ENCODE measurements at regions not wholly inside any gene's neighbourhood (a gene's known extent, or its start where the extent isn't known, plus 50 kb on each side); places are given as distances from the start of the nearest gene placed in this dataset.
"Not testable (repeated sequence)": the region's sequence is repeated elsewhere in the genome, so short reads cannot be mapped to it uniquely, and the experiment has no call there.

- not testable (repeated sequence) for H3K4me3 ChIP-seq (ENCODE audit: insufficient read depth, low read depth, low read length); H3K27me3 ChIP-seq (ENCODE audit: control insufficient read depth, insufficient read depth, low read length); H3K36me3 ChIP-seq (replicated peaks; ENCODE audit: control insufficient read depth, insufficient read depth, low read length); DNase-seq
Measured at GRCh38 chr20:19064788-19065187, 147.7 kb upstream of the SLC24A3 start.

DNA sequence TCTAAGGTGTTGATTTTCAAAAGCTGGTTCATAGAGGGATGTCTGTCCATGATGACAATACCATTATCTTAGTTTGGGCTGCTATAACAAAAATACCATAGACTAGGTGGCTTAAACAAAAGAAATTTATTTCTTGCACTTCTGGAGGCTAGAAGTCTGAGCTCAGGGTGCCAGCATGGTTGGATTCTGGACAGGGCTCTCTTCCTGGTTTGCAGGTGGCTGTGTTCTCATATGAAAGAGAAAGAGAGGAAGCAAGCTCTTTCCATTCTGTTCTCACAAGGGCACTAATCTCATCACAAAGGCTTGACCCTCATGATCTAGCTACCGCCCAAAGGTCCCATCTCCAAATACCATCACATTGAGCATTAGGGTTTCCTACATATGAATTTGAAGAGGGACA is 144.5 kb upstream of the SLC24A3 start:
- H3K36me3 ChIP-seq (replicated peaks; ENCODE audit: control insufficient read depth, insufficient read depth, low read length), result no peaks in the 10 kb centered on the region
- H3K27me3 ChIP-seq (ENCODE audit: control insufficient read depth, insufficient read depth, low read length), result no peaks in the 10 kb centered on the region
- no peak for DNase-seq
- H3K4me3 ChIP-seq (ENCODE audit: insufficient read depth, low read depth, low read length), result no peak overlapping the region

DNA sequence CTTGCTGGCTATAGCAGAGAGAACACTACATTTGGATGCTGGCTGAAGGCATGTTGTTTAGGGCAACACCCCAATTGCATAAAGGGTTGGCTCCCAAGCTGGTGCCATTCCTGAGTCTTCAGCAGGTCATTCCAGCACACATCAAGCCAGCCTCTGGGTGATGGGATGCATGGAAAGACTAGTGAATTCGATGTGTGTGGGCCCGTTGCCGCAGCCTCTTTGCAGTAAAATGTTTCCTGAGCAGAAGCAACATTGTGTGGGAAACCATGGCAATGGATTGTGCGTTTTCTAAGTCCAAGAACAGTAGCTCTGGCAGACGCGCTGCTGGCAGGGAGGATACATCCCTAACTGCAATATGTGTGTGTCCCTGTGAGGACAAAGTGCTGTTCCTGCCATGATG is 142.4 kb upstream of the SLC24A3 start:
- no peak overlapping the region for H3K4me3 ChIP-seq (ENCODE audit: insufficient read depth, low read depth, low read length)
- no peak for DNase-seq
- H3K36me3 ChIP-seq (replicated peaks; ENCODE audit: control insufficient read depth, insufficient read depth, low read length), result no peaks in the 10 kb centered on the region
- H3K27me3 ChIP-seq (ENCODE audit: control insufficient read depth, insufficient read depth, low read length), result no peaks in the 10 kb centered on the region

DNA sequence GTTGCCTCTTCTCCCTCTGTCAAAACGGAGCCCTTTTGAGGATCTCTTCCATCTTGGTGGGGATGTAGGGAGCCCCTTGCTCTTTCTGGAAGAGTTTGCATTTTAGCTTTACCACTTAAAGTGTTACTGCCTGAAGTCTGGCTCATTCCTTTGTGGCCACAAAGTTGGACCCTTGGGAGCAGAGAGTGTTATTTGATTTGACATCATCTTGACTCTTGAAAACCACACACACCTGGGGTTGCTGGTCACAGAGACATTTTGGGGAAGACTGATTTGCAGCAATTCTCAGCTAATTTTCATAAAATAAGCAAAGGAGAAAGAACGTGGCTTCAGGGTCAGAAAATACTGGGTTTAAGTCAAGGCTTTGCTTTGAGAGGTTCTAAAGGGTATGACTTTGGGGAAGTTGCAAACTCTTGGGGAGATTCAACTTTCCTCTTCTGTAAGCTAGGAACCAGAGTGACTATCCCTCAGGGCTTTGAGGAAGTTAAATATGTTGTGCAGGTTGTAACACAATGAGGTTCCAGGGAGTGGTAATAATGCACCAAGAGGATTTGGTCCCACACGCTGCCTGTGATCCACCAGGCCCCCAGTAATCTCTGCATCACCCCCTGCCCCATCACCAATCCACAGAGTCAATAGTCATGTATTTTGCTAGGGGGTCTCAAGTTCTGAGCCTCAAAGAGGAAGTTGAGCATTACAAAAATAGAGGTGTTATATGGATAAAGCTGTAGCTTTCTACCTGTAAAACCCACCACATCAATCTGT is 141.6 kb upstream of the SLC24A3 start:
- no peaks in the 10 kb centered on the region for H3K27me3 ChIP-seq (ENCODE audit: control insufficient read depth, insufficient read depth, low read length)
- no peak overlapping the region for H3K4me3 ChIP-seq (ENCODE audit: insufficient read depth, low read depth, low read length)
- DNase-seq, result no peak
- H3K36me3 ChIP-seq (replicated peaks; ENCODE audit: control insufficient read depth, insufficient read depth, low read length), result no peaks in the 10 kb centered on the region

DNA sequence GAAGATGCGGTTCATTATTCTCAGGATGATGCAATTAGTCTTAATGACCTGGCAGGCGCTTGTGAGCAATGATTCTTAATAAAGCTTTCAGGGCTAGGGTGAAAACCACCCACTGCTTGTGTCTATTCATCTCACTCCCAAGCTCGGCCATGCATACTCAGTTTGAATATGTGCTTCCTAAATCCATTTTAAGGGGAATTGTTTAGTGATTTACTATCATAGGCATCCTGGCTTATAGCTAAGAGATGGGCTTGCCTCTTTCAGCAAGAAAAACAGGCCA is 141.1 kb upstream of the SLC24A3 start:
- H3K4me3 ChIP-seq (ENCODE audit: insufficient read depth, low read depth, low read length), result no peak overlapping the region
- DNase-seq, result no peak
- no peaks in the 10 kb centered on the region for H3K36me3 ChIP-seq (replicated peaks; ENCODE audit: control insufficient read depth, insufficient read depth, low read length)
- H3K27me3 ChIP-seq (ENCODE audit: control insufficient read depth, insufficient read depth, low read length), result no peaks in the 10 kb centered on the region

DNA sequence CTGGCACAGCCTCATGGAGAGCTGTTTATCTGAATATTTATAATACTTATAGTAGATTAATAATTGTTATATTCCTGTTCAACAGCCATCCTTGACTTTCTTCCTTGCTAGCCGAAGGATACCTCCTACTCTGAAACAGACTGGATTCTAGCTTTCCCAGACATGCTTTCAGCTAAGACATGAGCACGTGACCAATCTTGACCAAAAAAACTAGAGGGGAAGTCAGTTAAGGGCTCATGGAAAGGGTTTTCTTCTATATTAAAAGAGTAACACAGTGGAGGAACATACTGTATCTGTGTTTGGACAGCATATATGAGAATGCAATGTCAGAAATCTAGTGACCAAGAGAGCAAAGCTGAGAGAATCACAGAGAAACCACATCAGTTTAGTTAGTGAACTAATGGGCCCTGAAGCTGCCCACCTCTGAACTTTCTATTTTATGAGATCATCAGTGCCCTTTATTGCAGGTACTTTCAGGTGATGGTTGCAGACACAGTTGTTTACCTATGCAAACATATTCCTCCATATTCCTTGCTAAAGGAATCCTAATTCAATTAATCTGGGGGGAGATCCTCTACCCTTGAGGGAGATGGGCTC is 140.4 kb upstream of the SLC24A3 start:
- no peak overlapping the region for H3K4me3 ChIP-seq (ENCODE audit: insufficient read depth, low read depth, low read length)
- no peak for DNase-seq
- H3K27me3 ChIP-seq (ENCODE audit: control insufficient read depth, insufficient read depth, low read length), result no peaks in the 10 kb centered on the region
- H3K36me3 ChIP-seq (replicated peaks; ENCODE audit: control insufficient read depth, insufficient read depth, low read length), result no peaks in the 10 kb centered on the region

- H3K36me3 ChIP-seq (replicated peaks; ENCODE audit: control insufficient read depth, insufficient read depth, low read length), result no peaks in the 10 kb centered on the region
- no peak for DNase-seq
- no peaks in the 10 kb centered on the region for H3K27me3 ChIP-seq (ENCODE audit: control insufficient read depth, insufficient read depth, low read length)
- H3K4me3 ChIP-seq (ENCODE audit: insufficient read depth, low read depth, low read length), result no peak overlapping the region
Measured at GRCh38 chr20:19072988-19073387, 139.5 kb upstream of the SLC24A3 start.

DNA sequence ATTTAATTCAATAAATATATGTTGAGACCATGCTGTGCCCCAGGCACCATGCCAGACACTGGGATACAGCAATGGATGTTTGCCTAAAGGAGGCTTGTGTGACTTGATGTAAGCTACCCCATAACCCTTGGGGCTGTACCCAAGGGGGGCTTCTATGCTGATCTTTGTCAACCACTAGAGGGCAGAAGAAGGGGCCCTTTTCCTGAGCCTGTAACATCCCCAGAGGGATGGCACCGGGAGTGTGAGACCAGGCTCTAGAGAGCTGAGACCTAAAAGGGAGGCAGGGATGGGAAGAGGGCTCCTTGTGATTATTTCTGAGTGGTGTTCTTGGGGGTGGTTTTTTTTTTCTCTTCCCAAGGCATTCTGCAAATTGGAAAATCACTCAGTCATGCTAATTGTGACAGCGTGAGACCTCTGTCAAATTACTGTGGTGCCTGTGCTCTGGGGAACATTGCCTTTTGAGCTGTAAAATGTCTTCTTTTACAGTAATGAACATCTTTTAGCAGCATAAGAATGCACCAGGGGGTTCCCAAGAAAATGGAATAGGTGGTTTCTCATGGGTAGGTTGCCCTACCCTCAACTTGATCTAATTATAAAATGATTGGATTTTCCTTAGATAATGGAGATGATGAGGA is 138.7 kb upstream of the SLC24A3 start:
- peak; percentile 82 for DNase-seq
- Histone ChIP-seq H3K4me3 (ENCODE audit: insufficient read depth, low read depth, low read length) (no peak overlapping the region), H3K36me3 (replicated peaks; ENCODE audit: control insufficient read depth, insufficient read depth, low read length) (no peaks in the 10 kb centered on the region), H3K27me3 (ENCODE audit: control insufficient read depth, insufficient read depth, low read length) (no peaks in the 10 kb centered on the region)

- Histone ChIP-seq H3K27me3 (ENCODE audit: control insufficient read depth, insufficient read depth, low read length) (no peaks in the 10 kb centered on the region), H3K36me3 (replicated peaks; ENCODE audit: control insufficient read depth, insufficient read depth, low read length) (no peaks in the 10 kb centered on the region), H3K4me3 (ENCODE audit: insufficient read depth, low read depth, low read length) (no peak overlapping the region)
- DNase-seq, result no peak
Measured at GRCh38 chr20:19074356-19074755, 138.1 kb upstream of the SLC24A3 start.

GRCh38 chr20:19074828-19075516 is 137.5 kb upstream of the SLC24A3 start:
- H3K27me3 ChIP-seq (ENCODE audit: control insufficient read depth, insufficient read depth, low read length), result no peaks in the 10 kb centered on the region
- H3K4me3 ChIP-seq (ENCODE audit: insufficient read depth, low read depth, low read length), result no peak overlapping the region
- DNase-seq, result no peak
- no peaks in the 10 kb centered on the region for H3K36me3 ChIP-seq (replicated peaks; ENCODE audit: control insufficient read depth, insufficient read depth, low read length)

DNA sequence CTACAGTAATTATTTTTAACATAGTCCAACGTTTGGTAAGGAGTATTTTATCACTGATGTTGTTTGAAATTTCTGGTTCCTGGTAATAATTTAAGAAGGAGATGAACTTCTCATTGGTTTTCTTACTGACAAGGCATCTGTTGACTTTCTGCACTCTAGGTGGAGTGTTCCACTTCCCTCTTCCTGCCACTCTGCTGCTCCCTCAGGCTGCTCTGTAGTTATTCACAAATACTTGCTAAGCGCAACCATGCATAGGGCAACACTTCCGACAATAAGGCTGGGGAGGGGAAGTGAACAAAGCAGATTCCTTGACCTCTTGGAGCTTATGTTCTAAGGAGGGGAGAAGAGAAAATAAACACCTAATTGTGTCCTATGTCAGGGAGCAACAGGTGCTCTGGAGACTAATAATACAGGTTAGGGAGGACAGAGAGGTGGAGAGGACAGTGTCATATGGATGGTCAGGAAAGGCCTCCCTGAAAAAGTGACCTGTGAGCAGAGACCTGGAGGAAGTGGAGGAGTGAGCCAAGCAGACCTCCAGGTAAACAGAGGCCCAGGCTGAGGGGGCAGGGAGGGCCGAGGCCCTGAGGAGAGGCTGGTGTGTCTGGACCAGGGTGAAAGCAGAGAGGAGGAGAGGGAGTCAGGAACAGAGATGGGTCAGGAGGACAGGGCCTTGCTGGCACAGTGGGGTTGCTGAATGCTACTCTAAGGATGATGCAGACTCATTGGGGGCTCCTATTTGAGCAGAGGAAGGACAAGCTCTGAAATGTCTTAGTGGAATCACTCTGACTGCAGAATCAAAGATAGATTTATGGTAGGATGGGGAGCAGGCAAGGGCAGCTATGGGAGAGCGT is 134.8 kb upstream of the SLC24A3 start:
- Histone ChIP-seq H3K36me3 (replicated peaks; ENCODE audit: control insufficient read depth, insufficient read depth, low read length) (no peaks in the 10 kb centered on the region), H3K4me3 (ENCODE audit: insufficient read depth, low read depth, low read length) (no peak overlapping the region), H3K27me3 (ENCODE audit: control insufficient read depth, insufficient read depth, low read length) (no peaks in the 10 kb centered on the region)
- no peak for DNase-seq

DNA sequence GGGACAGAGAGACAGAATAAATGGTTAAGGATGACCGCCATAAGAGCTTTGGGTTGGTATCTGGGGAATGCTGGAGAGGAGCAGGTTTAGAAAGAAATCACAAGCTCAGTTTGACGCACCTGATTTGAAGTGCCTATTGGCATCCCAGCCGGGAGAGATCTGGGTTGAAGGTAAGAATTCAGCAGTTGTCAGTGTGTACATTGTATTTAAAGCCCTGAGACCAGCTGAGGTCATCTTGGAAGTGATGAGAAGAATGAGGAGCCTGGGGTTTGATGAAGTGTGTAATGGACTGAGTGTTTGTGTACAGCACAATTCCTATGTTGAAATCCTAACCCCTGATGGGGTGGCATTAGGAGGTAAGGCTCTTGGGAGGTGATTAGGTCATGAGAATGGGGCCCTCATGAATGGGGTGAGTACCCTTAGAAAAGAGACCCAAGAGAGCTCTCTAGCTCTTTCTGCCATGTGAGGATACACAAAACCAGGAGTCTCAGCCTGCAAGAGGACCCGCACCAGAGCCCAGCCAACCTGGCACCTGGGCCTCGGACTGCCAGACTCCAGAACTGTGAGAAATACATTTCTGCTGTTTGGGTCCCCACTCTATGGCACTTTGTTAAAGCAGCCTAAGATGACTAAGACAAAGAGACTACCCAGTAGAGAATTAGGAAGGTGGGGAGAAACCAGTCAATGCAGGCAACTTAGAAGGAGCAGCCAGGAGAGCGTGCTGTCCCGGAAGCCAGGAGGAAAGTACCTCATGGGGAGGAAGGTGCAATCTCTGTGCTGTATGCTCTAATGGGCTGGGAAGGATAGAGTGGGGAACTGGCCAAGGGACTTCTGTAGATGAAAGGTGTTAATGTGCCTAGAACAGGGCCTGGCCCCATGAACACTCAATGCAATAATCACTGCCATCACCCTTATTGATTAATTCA is 133.7 kb upstream of the SLC24A3 start:
- H3K27me3 ChIP-seq (ENCODE audit: control insufficient read depth, insufficient read depth, low read length), result no peaks in the 10 kb centered on the region
- H3K36me3 ChIP-seq (replicated peaks; ENCODE audit: control insufficient read depth, insufficient read depth, low read length), result no peaks in the 10 kb centered on the region
- H3K4me3 ChIP-seq (ENCODE audit: insufficient read depth, low read depth, low read length), result no peak overlapping the region
- no peak for DNase-seq

GRCh38 chr20:19079536-19080299 is 132.7 kb upstream of the SLC24A3 start:
- DNase-seq, result no peak
- Histone ChIP-seq H3K36me3 (replicated peaks; ENCODE audit: control insufficient read depth, insufficient read depth, low read length) (no peaks in the 10 kb centered on the region), H3K4me3 (ENCODE audit: insufficient read depth, low read depth, low read length) (no peak overlapping the region), H3K27me3 (ENCODE audit: control insufficient read depth, insufficient read depth, low read length) (no peaks in the 10 kb centered on the region)

All from H7 (cell line).